AG04450 (cell line): ENCODE measurements at regions not wholly inside any gene's neighbourhood (a gene's known extent, or its start where the extent isn't known, plus 50 kb on each side); places are given as distances from the start of the nearest gene placed in this dataset.

Experiments used
- CTCF ChIA-PET: fragments of 300-600, 350-600 bp; formaldehyde crosslinking; extraction: SDS; loops from one replicate; lab custom pipeline; 2022; ENCODE audit warnings: antibody characterized with exemption, inconsistent platforms; lab: Charles Lee
- POLR2A ChIA-PET: fragments of 350-600 bp; formaldehyde crosslinking; extraction: SDS; loops from one replicate; lab custom pipeline; 2021; ENCODE audit warnings: antibody characterized with exemption, inconsistent platforms; lab: Yijun Ruan, JAX
- DNase-seq: peaks from one replicate; pipeline ENCODE4 v3.0.0-alpha.2; 2011; ENCODE audit warnings: low read depth, low spot score
- H3K27ac ChIP-seq: one replicate; pipeline ENCODE4 v1.5.1; 2012; ENCODE audit warnings: low read depth, low read length, control low read depth
- H3K27me3 ChIP-seq: one replicate; pipeline ENCODE4 v1.6.0; 2012; ENCODE audit warnings: low read length; ENCODE audit not compliant: control insufficient read depth, insufficient read depth
- H3K4me3 ChIP-seq: 2 replicates; pipeline ENCODE4 v1.5.1; 2011; ENCODE audit warnings: mild to moderate bottlenecking, low read depth, low read length, control low read depth
- H3K9me3 ChIP-seq: 2 replicates; pipeline ENCODE4 v1.5.1; 2012; ENCODE audit warnings: low read length; ENCODE audit not compliant: control insufficient read depth, insufficient read depth
- CTCF ChIP-seq: IDR thresholded peaks from 2 replicates; pipeline ENCODE4 v1.5.1; 2011; ENCODE audit warnings: low read depth, low read length, control low read depth, inconsistent platforms

GRCh38 chr4:149923736-149924135 lies 108.1 kb upstream of the IQCM start:
- H3K9me3 ChIP-seq = no peaks in the 10 kb centered on the region
- no peaks in the 10 kb centered on the region for H3K27me3 ChIP-seq
- H3K27ac ChIP-seq = no peak overlapping the region
- ChIA-PET CTCF (no interaction called here), POLR2A (no interaction called here)
- TF ChIP-seq CTCF = no peak
- no peak for DNase-seq
- H3K4me3 ChIP-seq = no peak overlapping the region

GRCh38 chr4:149927514-149927913 lies 111.9 kb upstream of the IQCM start:
- Histone ChIP-seq H3K4me3 (no peak overlapping the region), H3K9me3 (no peaks in the 10 kb centered on the region), H3K27ac (no peak overlapping the region), H3K27me3 (no peaks in the 10 kb centered on the region)
- CTCF ChIA-PET = interaction anchor here (1.1 kb wide), 1 partner anchor 939 kb away, joined by 4 read pairs; no protein-coding TSS in a partner anchor
- POLR2A ChIA-PET = no interaction called here
- DNase-seq = no peak
- no peak for TF ChIP-seq CTCF

- CTCF ChIA-PET = no interaction called here
- Histone ChIP-seq H3K9me3 (no peaks in the 10 kb centered on the region), H3K4me3 (no peak overlapping the region), H3K27me3 (no peaks in the 10 kb centered on the region), H3K27ac (no peak overlapping the region)
- POLR2A ChIA-PET = no interaction called here
- no peak for DNase-seq
- TF ChIP-seq CTCF = no peak
Observed at GRCh38 chr4:149928507-149928906, 112.9 kb upstream of the IQCM start.

GRCh38 chr4:149931431-149931830 lies 115.8 kb upstream of the IQCM start:
- Histone ChIP-seq H3K27ac (no peak overlapping the region), H3K4me3 (no peak overlapping the region), H3K9me3 (no peaks in the 10 kb centered on the region), H3K27me3 (no peaks in the 10 kb centered on the region)
- DNase-seq = no peak
- ChIA-PET POLR2A (no interaction called here), CTCF (interaction anchor here (1.3 kb wide), 1 partner anchor 313 kb away, joined by 3 read pairs; no protein-coding TSS in a partner anchor)
- no peak for TF ChIP-seq CTCF

- Histone ChIP-seq H3K27me3 (no peaks in the 10 kb centered on the region), H3K9me3 (no peaks in the 10 kb centered on the region), H3K4me3 (no peak overlapping the region), H3K27ac (no peak overlapping the region)
- no peak for DNase-seq
- no peak for TF ChIP-seq CTCF
- ChIA-PET CTCF (interaction anchor here (1.3 kb wide), 1 partner anchor 312 kb away, joined by 3 read pairs; no protein-coding TSS in a partner anchor), POLR2A (no interaction called here)
Observed at GRCh38 chr4:149932188-149932587, 116.5 kb upstream of the IQCM start.
